ENCODE measurements at regions not wholly inside any gene's neighbourhood (a gene's known extent, or its start where the extent isn't known, plus 50 kb on each side); places are given as distances from the start of the nearest gene placed in this dataset.

DNA sequence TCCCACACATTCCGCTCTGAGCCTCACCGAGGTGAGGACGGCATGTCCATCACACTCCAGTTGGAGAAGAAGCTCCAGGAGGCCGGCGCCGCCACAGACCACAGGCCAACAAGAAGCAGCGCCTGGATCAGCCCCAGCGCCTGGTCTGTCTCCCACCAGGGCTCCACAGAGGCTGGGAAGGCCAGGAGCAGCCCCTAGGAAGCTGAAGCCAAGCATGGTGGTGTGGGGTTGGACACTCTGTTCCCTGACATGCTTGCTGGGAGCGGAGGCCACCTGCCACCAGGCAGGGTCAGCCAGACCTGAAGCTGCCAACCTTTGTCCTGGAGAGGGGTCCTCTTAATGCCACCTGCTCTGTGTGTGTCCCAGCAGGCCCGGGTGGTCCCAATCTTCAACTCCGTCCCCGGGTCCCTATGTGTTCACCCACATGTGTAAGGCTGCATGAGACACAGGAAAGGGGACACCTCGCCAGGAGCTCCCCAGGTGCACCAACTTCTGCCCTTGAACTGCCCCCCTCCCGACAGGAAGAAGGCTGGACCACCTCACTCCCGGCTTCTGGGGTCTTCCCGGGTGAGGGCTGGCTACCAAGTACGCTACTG, 140.1 kb upstream of the PPP1R26 start:
- H3K79me1 ChIP-seq (ENCODE audit: low read length): no peaks in the 10 kb centered on the region
- H3K4me1 ChIP-seq (ENCODE audit: control insufficient read depth in 1 of 2, insufficient read depth in 2 of 2, low read length in 2 of 2): no peaks in the 10 kb centered on the region
- H3K9me3 ChIP-seq (ENCODE audit: insufficient read depth, low read depth, low read length): peaks cover 5% of the 10 kb centered on the region
- H3K27me3 ChIP-seq (ENCODE audit: insufficient read depth, low read length): no peaks in the 10 kb centered on the region
- H3K9ac ChIP-seq (ENCODE audit: low read length): no peak overlapping the region
- H2BK5ac ChIP-seq (ENCODE audit: low read depth, low read length, poor library complexity): no peak overlapping the region
- no peak overlapping the region for H4K8ac ChIP-seq (ENCODE audit: low read depth, low read length)
- H3K27ac ChIP-seq (ENCODE audit: low read depth, low read length): no peak overlapping the region
- WGBS (ENCODE audit: extremely low coverage, insufficient coverage, insufficient read length): no CpG with 5 or more reads among the region's 17 CpGs
- no peaks in the 10 kb centered on the region for H3K79me2 ChIP-seq (ENCODE audit: control insufficient read depth, insufficient read depth, low read length, poor library complexity)
- H3K23ac ChIP-seq (ENCODE audit: low read length): no peak overlapping the region
- no peak overlapping the region for H3K18ac ChIP-seq (ENCODE audit: low read length)
- no peak overlapping the region for H3K4ac ChIP-seq (ENCODE audit: low read depth, low read length)
- DNase-seq: no peak
- no peak overlapping the region for H2AFZ ChIP-seq (ENCODE audit: insufficient read depth, low read length, poor library complexity)
- no peak overlapping the region for H3K4me3 ChIP-seq (ENCODE audit: low read depth, low read length)
- no peaks in the 10 kb centered on the region for H3K36me3 ChIP-seq (ENCODE audit: control insufficient read depth in 1 of 2, insufficient read depth in 2 of 2, low read length in 2 of 2)
- no peak overlapping the region for H2AK5ac ChIP-seq (ENCODE audit: low read length)
- no peak overlapping the region for H4K91ac ChIP-seq (ENCODE audit: low read depth, low read length)
- no peak overlapping the region for H2BK120ac ChIP-seq (ENCODE audit: insufficient read depth, low read length, poor library complexity)
- H3K4me2 ChIP-seq (ENCODE audit: low read length): no peak overlapping the region
- no peak overlapping the region for H3K14ac ChIP-seq (ENCODE audit: low read length)
- H4K12ac ChIP-seq (ENCODE audit: low read depth, low read length): no peak overlapping the region
- no peak overlapping the region for H2BK12ac ChIP-seq (ENCODE audit: low read length)

DNA sequence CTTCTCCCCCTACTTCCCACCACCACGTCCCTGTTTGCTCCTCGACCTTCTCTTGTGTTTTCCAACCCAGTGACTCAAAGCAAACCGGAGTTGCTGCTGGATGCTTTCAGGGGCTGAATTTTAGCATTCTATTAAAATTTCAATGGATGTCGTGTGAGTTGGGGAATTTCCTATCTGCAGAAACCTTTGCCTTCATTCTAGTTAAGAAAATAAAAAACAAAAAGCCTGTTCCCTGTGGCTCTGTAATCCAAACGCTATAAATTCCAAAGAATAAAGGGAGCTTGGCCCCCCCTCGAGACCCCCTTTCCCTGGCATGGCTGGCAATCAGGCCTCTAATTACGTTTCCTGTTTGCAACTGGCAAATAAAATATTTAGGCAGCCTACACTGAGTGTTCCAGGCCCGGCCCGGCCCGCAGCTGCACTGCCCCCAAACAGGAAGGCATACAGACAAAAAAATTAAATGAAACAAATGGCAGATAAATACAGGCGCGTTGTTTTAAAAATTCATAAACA, 139.4 kb upstream of the PPP1R26 start:
- WGBS (ENCODE audit: extremely low coverage, insufficient coverage, insufficient read length): no CpG with 5 or more reads among the region's 12 CpGs
- H3K14ac ChIP-seq (ENCODE audit: low read length): no peak overlapping the region
- no peak overlapping the region for H2AFZ ChIP-seq (ENCODE audit: insufficient read depth, low read length, poor library complexity)
- peaks cover 5% of the 10 kb centered on the region for H3K9me3 ChIP-seq (ENCODE audit: insufficient read depth, low read depth, low read length)
- H3K23ac ChIP-seq (ENCODE audit: low read length): no peak overlapping the region
- no peak overlapping the region for H2BK12ac ChIP-seq (ENCODE audit: low read length)
- no peak overlapping the region for H2BK5ac ChIP-seq (ENCODE audit: low read depth, low read length, poor library complexity)
- no peak overlapping the region for H3K9ac ChIP-seq (ENCODE audit: low read length)
- H3K4ac ChIP-seq (ENCODE audit: low read depth, low read length): no peak overlapping the region
- H3K36me3 ChIP-seq (ENCODE audit: control insufficient read depth in 1 of 2, insufficient read depth in 2 of 2, low read length in 2 of 2): no peaks in the 10 kb centered on the region
- no peak overlapping the region for H2AK5ac ChIP-seq (ENCODE audit: low read length)
- no peaks in the 10 kb centered on the region for H3K79me1 ChIP-seq (ENCODE audit: low read length)
- no peaks in the 10 kb centered on the region for H3K27me3 ChIP-seq (ENCODE audit: insufficient read depth, low read length)
- H2BK120ac ChIP-seq (ENCODE audit: insufficient read depth, low read length, poor library complexity): no peak overlapping the region
- H3K4me1 ChIP-seq (ENCODE audit: control insufficient read depth in 1 of 2, insufficient read depth in 2 of 2, low read length in 2 of 2): no peaks in the 10 kb centered on the region
- H4K12ac ChIP-seq (ENCODE audit: low read depth, low read length): no peak overlapping the region
- DNase-seq: no peak
- no peak overlapping the region for H4K91ac ChIP-seq (ENCODE audit: low read depth, low read length)
- no peak overlapping the region for H3K18ac ChIP-seq (ENCODE audit: low read length)
- no peaks in the 10 kb centered on the region for H3K79me2 ChIP-seq (ENCODE audit: control insufficient read depth, insufficient read depth, low read length, poor library complexity)
- H3K4me3 ChIP-seq (ENCODE audit: low read depth, low read length): no peak overlapping the region
- no peak overlapping the region for H3K27ac ChIP-seq (ENCODE audit: low read depth, low read length)
- H4K8ac ChIP-seq (ENCODE audit: low read depth, low read length): no peak overlapping the region
- H3K4me2 ChIP-seq (ENCODE audit: low read length): no peak overlapping the region

DNA sequence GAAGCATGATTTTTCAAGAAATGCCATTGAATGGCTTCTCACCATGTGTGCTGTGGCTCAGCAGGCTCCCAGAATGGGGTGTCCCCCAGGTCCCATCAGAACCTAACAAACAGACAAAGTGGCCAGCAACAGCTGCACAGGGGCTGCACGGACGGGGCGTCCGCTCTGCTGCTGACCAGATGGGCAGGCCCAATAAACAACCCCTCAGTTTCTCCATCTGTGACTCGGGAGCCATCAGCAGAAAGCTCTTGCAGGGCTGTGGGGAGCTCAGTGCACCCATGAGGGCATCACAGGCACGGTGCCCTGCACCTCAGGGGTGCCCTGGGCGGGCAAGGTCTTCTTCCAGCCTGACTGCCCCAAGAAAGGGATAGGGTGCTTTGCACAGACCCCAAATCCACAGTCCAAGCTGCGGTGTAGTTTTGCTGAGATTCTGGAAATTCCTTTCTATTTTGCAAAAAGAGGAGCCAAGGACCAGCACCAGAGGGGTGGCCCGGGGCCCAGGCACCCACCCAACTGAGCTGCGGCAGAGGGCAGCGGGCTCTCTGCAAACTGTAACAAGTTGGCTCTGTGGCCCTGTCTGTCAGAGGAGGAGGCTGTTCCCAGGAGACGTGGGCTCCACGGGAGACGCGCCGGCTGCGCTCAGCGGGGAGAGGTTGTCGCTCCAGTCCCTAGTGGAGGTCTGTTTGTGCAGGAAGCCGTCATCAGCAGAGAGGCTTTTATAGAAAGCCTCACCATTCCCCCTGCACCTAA, 138.7 kb upstream of the PPP1R26 start:
- H3K79me2 ChIP-seq (ENCODE audit: control insufficient read depth, insufficient read depth, low read length, poor library complexity): no peaks in the 10 kb centered on the region
- WGBS (ENCODE audit: extremely low coverage, insufficient coverage, insufficient read length): no CpG with 5 or more reads among the region's 20 CpGs
- no peak overlapping the region for H3K14ac ChIP-seq (ENCODE audit: low read length)
- H3K23ac ChIP-seq (ENCODE audit: low read length): no peak overlapping the region
- H3K36me3 ChIP-seq (ENCODE audit: control insufficient read depth in 1 of 2, insufficient read depth in 2 of 2, low read length in 2 of 2): no peaks in the 10 kb centered on the region
- H3K27ac ChIP-seq (ENCODE audit: low read depth, low read length): no peak overlapping the region
- H2BK120ac ChIP-seq (ENCODE audit: insufficient read depth, low read length, poor library complexity): no peak overlapping the region
- no peak overlapping the region for H4K8ac ChIP-seq (ENCODE audit: low read depth, low read length)
- no peak overlapping the region for H4K12ac ChIP-seq (ENCODE audit: low read depth, low read length)
- no peak overlapping the region for H2AK5ac ChIP-seq (ENCODE audit: low read length)
- H3K4me2 ChIP-seq (ENCODE audit: low read length): no peak overlapping the region
- H3K4me1 ChIP-seq (ENCODE audit: control insufficient read depth in 1 of 2, insufficient read depth in 2 of 2, low read length in 2 of 2): no peaks in the 10 kb centered on the region
- no peak overlapping the region for H3K4ac ChIP-seq (ENCODE audit: low read depth, low read length)
- no peak for DNase-seq
- H3K27me3 ChIP-seq (ENCODE audit: insufficient read depth, low read length): no peaks in the 10 kb centered on the region
- peaks cover 5% of the 10 kb centered on the region for H3K9me3 ChIP-seq (ENCODE audit: insufficient read depth, low read depth, low read length)
- H4K91ac ChIP-seq (ENCODE audit: low read depth, low read length): no peak overlapping the region
- H2AFZ ChIP-seq (ENCODE audit: insufficient read depth, low read length, poor library complexity): no peak overlapping the region
- H3K9ac ChIP-seq (ENCODE audit: low read length): no peak overlapping the region
- H2BK5ac ChIP-seq (ENCODE audit: low read depth, low read length, poor library complexity): no peak overlapping the region
- H3K79me1 ChIP-seq (ENCODE audit: low read length): no peaks in the 10 kb centered on the region
- no peak overlapping the region for H3K4me3 ChIP-seq (ENCODE audit: low read depth, low read length)
- H3K18ac ChIP-seq (ENCODE audit: low read length): no peak overlapping the region
- no peak overlapping the region for H2BK12ac ChIP-seq (ENCODE audit: low read length)

DNA sequence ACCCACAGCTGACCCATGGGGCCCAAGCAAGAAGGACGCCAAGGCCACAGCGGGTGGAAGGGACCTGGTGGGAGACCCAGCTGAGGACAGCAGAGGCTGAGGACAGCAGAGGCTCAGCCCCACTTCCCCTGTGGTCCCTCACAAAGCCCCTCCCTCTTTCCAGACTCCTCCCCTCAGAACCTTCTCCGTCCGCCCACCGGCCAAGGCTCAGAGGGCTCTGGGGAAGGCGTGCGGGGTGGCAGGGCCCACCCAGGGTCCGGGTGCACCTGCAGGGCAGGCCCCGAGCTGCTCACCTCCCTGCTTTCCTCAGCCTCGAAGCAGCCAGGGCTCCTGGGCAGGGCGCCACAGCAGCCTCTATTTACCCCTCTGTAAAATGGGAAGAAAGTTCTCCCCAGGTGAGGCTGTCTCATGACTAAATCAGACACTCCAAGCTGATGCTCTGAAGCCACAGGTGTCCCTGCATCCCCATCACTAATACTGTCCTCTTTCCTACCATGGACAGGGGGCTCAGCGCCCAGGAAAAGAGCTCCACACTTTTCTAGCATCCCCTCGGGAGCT, 137.9 kb upstream of the PPP1R26 start:
- Histone ChIP-seq H3K79me1 (ENCODE audit: low read length) (no peaks in the 10 kb centered on the region), H4K91ac (ENCODE audit: low read depth, low read length) (no peak overlapping the region), H2BK5ac (ENCODE audit: low read depth, low read length, poor library complexity) (no peak overlapping the region), H3K23ac (ENCODE audit: low read length) (no peak overlapping the region), H3K4ac (ENCODE audit: low read depth, low read length) (no peak overlapping the region), H3K18ac (ENCODE audit: low read length) (no peak overlapping the region), H2BK120ac (ENCODE audit: insufficient read depth, low read length, poor library complexity) (no peak overlapping the region), H4K12ac (ENCODE audit: low read depth, low read length) (no peak overlapping the region), H3K4me3 (ENCODE audit: low read depth, low read length) (no peak overlapping the region), H3K79me2 (ENCODE audit: control insufficient read depth, insufficient read depth, low read length, poor library complexity) (no peaks in the 10 kb centered on the region), H3K4me2 (ENCODE audit: low read length) (no peak overlapping the region), H3K27me3 (ENCODE audit: insufficient read depth, low read length) (no peaks in the 10 kb centered on the region), H3K27ac (ENCODE audit: low read depth, low read length) (no peak overlapping the region), H3K36me3 (ENCODE audit: control insufficient read depth in 1 of 2, insufficient read depth in 2 of 2, low read length in 2 of 2) (no peaks in the 10 kb centered on the region), H2AFZ (ENCODE audit: insufficient read depth, low read length, poor library complexity) (no peak overlapping the region), H3K14ac (ENCODE audit: low read length) (no peak overlapping the region), H2BK12ac (ENCODE audit: low read length) (no peak overlapping the region), H3K9me3 (ENCODE audit: insufficient read depth, low read depth, low read length) (peaks cover 4% of the 10 kb centered on the region), H2AK5ac (ENCODE audit: low read length) (no peak overlapping the region), H3K9ac (ENCODE audit: low read length) (no peak overlapping the region), H3K4me1 (ENCODE audit: control insufficient read depth in 1 of 2, insufficient read depth in 2 of 2, low read length in 2 of 2) (no peaks in the 10 kb centered on the region), H4K8ac (ENCODE audit: low read depth, low read length) (no peak overlapping the region)
- DNase-seq: no peak
- WGBS (ENCODE audit: extremely low coverage, insufficient coverage, insufficient read length): no CpG with 5 or more reads among the region's 13 CpGs

All from trophoblast cell (in vitro differentiated cells and primary cell).